Neuronal stem cell (in vitro differentiated cells): ENCODE measurements at regions not wholly inside any gene's neighbourhood (a gene's known extent, or its start where the extent isn't known, plus 50 kb on each side); places are given as distances from the start of the nearest gene placed in this dataset.

ENCODE experiments used
- DNase-seq: peaks from one replicate; pipeline ENCODE4 v3.0.0-alpha.2; 2013; ENCODE audit warnings: low spot score
- H2AFZ ChIP-seq: one replicate; pipeline ENCODE4 v1.6.1; 2013; ENCODE audit warnings: mild to moderate bottlenecking, low read length, inconsistent platforms
- H2AK5ac ChIP-seq: 2 replicates; pipeline ENCODE4 v1.6.1; 2013; ENCODE audit warnings: low read depth, mild to moderate bottlenecking, inconsistent platforms, low read length, moderate library complexity, mixed read lengths
- H2BK120ac ChIP-seq: 2 replicates; pipeline ENCODE4 v1.6.1; 2013; ENCODE audit warnings: low read depth, mild to moderate bottlenecking, inconsistent platforms, low read length, moderate library complexity, mixed read lengths
- H2BK12ac ChIP-seq: one replicate; pipeline ENCODE4 v1.6.1; 2013; ENCODE audit warnings: low read length, inconsistent platforms
- H2BK15ac ChIP-seq: 2 replicates; pipeline ENCODE4 v1.6.1; 2013; ENCODE audit warnings: mild to moderate bottlenecking, low read length, inconsistent platforms, mixed read lengths
- H2BK5ac ChIP-seq: one replicate; pipeline ENCODE4 v1.6.1; 2013; ENCODE audit warnings: inconsistent platforms, mild to moderate bottlenecking, low read length, moderate library complexity
- H3K14ac ChIP-seq: one replicate; pipeline ENCODE4 v1.6.1; 2013; ENCODE audit warnings: low read length, inconsistent platforms
- H3K18ac ChIP-seq: 2 replicates; pipeline ENCODE4 v1.6.1; 2013; ENCODE audit warnings: low read length, inconsistent platforms
- H3K23ac ChIP-seq: 2 replicates; pipeline ENCODE4 v1.6.1; 2013; ENCODE audit warnings: low read depth, mild to moderate bottlenecking, mixed read lengths, low read length, inconsistent platforms; ENCODE audit not compliant: poor library complexity
- H3K27ac ChIP-seq: replicated peaks from 3 replicates; pipeline ENCODE4 v1.5.1; 2013; ENCODE audit warnings: low read length, inconsistent platforms
- H3K27me3 ChIP-seq, 3 experiments: 2 replicates each; pipeline ENCODE4 v1.6.1; 2013; ENCODE audit warnings: low read length in 3 of 3, mild to moderate bottlenecking in 2 of 3, inconsistent platforms in 1 of 3, low read depth in 1 of 3, mixed read lengths in 1 of 3, moderate library complexity in 1 of 3; ENCODE audit not compliant: control insufficient read depth in 3 of 3, insufficient read depth in 3 of 3
- H3K36me3 ChIP-seq, 2 donors: replicated peaks in 1 of 2; 2 replicates each; pipeline ENCODE4 v1.6.1; 2013; ENCODE audit warnings: low read length in 2 of 2; ENCODE audit not compliant: control insufficient read depth in 2 of 2, insufficient read depth in 2 of 2
- H3K4ac ChIP-seq: 2 replicates; pipeline ENCODE4 v1.6.1; 2013; ENCODE audit warnings: inconsistent platforms, mild to moderate bottlenecking, low read length, moderate library complexity
- H3K4me1 ChIP-seq, 2 donors: 1 replicate in 1 of 2; 2 replicates in 1 of 2; pipeline ENCODE4 v1.6.1; 2013; ENCODE audit warnings: low read length in 2 of 2, low read depth in 1 of 2; ENCODE audit not compliant: control insufficient read depth in 2 of 2, insufficient read depth in 1 of 2
- H3K4me2 ChIP-seq: one replicate; pipeline ENCODE4 v1.6.1; 2013; ENCODE audit warnings: mild to moderate bottlenecking, low read length, inconsistent platforms; ENCODE audit not compliant: insufficient read depth, poor library complexity, severe bottlenecking
- H3K4me3 ChIP-seq, 2 donors: 2 replicates each; pipeline ENCODE4 v1.5.1; 2013; ENCODE audit warnings: low read length in 2 of 2, mild to moderate bottlenecking in 2 of 2, inconsistent platforms in 1 of 2, moderate library complexity in 1 of 2
- H3K79me1 ChIP-seq: one replicate; pipeline ENCODE4 v1.6.1; 2013; ENCODE audit warnings: low read depth, mild to moderate bottlenecking, inconsistent platforms, low read length, moderate library complexity
- H3K9ac ChIP-seq: one replicate; pipeline ENCODE4 v1.6.1; 2013; ENCODE audit warnings: mild to moderate bottlenecking, low read depth, low read length, inconsistent platforms; ENCODE audit not compliant: poor library complexity
- H3K9me3 ChIP-seq, 2 donors: replicated peaks in 1 of 2; 2 replicates each; pipeline versions ENCODE3 to v1.6.1; 2013; ENCODE audit warnings: low read length in 2 of 2, mild to moderate bottlenecking in 2 of 2, inconsistent platforms in 1 of 2, low read depth in 1 of 2, mixed read lengths in 1 of 2, moderate library complexity in 1 of 2; ENCODE audit not compliant: control insufficient read depth in 2 of 2, insufficient read depth in 1 of 2
- H4K8ac ChIP-seq: one replicate; pipeline ENCODE4 v1.6.1; 2013; ENCODE audit warnings: low read depth, mild to moderate bottlenecking, inconsistent platforms, low read length, moderate library complexity
- H4K91ac ChIP-seq: one replicate; pipeline ENCODE4 v1.6.1; 2013; ENCODE audit warnings: low read length, low read depth, mild to moderate bottlenecking, inconsistent platforms; ENCODE audit not compliant: poor library complexity
- WGBS, 2 donors: extraction: QIAGEN DNeasy Blood & Tissue Kit; methylation state at CpG; one replicate each; pipeline ENCODE4 v1.1.7; 2013; ENCODE audit warnings: missing lambda C conversion rate in 2 of 2, mixed read lengths in 1 of 2; ENCODE audit not compliant: insufficient read length in 2 of 2, insufficient replicate concordance in 1 of 2; ENCODE audit errors: extremely low coverage in 2 of 2; 5-methylcytosine and 5-hydroxymethylcytosine counted together

- WGBS, 2 donors = no CpG with 5 or more reads among the region's 3 CpGs
- H3K79me1 ChIP-seq = no peaks in the 10 kb centered on the region
Measured at GRCh38 chr4:13903061-13903460, 275.5 kb upstream of the BOD1L1 start.

GRCh38 chr4:13903901-13904300 is 276.4 kb upstream of the BOD1L1 start:
- no peak overlapping the region for H3K4me2 ChIP-seq
- H2BK15ac ChIP-seq = no peak overlapping the region
- H3K14ac ChIP-seq = no peak overlapping the region
- H4K91ac ChIP-seq = no peak overlapping the region
- no peak overlapping the region for H3K4ac ChIP-seq
- H2BK5ac ChIP-seq = no peak overlapping the region
- peaks cover 5 to 6% of the 10 kb centered on the region in 2 donors for H3K4me1 ChIP-seq
- H3K27ac ChIP-seq = no peak overlapping the region
- no peak overlapping the region for H2BK120ac ChIP-seq
- H3K79me1 ChIP-seq = no peaks in the 10 kb centered on the region
- no peak overlapping the region for H3K4me3 ChIP-seq
- no peak overlapping the region for H2BK12ac ChIP-seq
- no peak for DNase-seq
- H3K23ac ChIP-seq = no peak overlapping the region
- H3K18ac ChIP-seq = no peak overlapping the region
- WGBS, 2 donors = no CpG with 5 or more reads among the region's 6 CpGs
- H3K27me3 ChIP-seq = no peaks in the 10 kb centered on the region
- no peak overlapping the region for H2AFZ ChIP-seq
- H3K9ac ChIP-seq = no peak overlapping the region
- no peaks in the 10 kb centered on the region for H3K36me3 ChIP-seq
- H2AK5ac ChIP-seq = no peak overlapping the region
- H3K9me3 ChIP-seq = no peaks in the 10 kb centered on the region
- H4K8ac ChIP-seq = no peak overlapping the region

More at GRCh38 chr4:13903061-13903460, 275.5 kb upstream of the BOD1L1 start:
- Histone ChIP-seq H3K14ac (no peak overlapping the region), H3K9ac (no peak overlapping the region), H3K27me3 (no peaks in the 10 kb centered on the region), H3K27ac (no peak overlapping the region), H3K4me1 (peaks cover 5 to 6% of the 10 kb centered on the region in 2 donors), H3K4me3 (no peak overlapping the region), H3K9me3 (no peaks in the 10 kb centered on the region), H4K91ac (no peak overlapping the region), H4K8ac (no peak overlapping the region), H2BK12ac (no peak overlapping the region), H2BK120ac (no peak overlapping the region), H3K4ac (no peak overlapping the region), H3K18ac (no peak overlapping the region), H2AFZ (no peak overlapping the region), H3K23ac (no peak overlapping the region), H2BK5ac (no peak overlapping the region), H3K4me2 (no peak overlapping the region), H2BK15ac (no peak overlapping the region), H3K36me3 (no peaks in the 10 kb centered on the region), H2AK5ac (no peak overlapping the region)
- DNase-seq = no peak

DNA sequence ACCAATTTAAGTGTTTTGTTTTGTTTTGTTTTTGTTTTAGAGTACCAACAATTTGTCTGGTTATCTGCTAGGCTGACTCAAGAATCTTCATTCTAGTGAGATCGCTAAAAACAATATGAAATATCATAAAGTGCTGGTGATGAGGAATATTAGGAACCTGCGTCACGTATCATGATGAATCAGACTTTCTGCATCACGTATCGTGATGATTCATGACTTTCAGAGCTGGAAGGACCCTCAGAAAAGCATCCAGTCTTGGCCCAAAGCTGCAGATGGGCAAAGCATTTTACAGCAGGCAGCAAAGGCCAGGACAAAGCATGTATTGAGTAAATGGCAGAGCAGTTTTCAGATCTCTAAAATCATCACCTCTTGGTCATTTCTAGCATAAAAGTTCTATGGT is 278.0 kb upstream of the BOD1L1 start:
- H2BK15ac ChIP-seq = no peak overlapping the region
- no peak overlapping the region for H3K14ac ChIP-seq
- no peak overlapping the region for H3K23ac ChIP-seq
- no peak for DNase-seq
- no peak overlapping the region for H2BK12ac ChIP-seq
- H3K4me1 ChIP-seq = peaks cover 2 to 6% of the 10 kb centered on the region in 2 donors
- WGBS, 2 donors = no CpG with 5 or more reads among the region's 5 CpGs
- no peak overlapping the region for H3K4ac ChIP-seq
- no peak overlapping the region for H3K9ac ChIP-seq
- no peak overlapping the region for H3K18ac ChIP-seq
- H3K27me3 ChIP-seq = no peaks in the 10 kb centered on the region
- no peaks in the 10 kb centered on the region for H3K79me1 ChIP-seq
- no peak overlapping the region for H3K4me2 ChIP-seq
- no peak overlapping the region for H2BK5ac ChIP-seq
- no peak overlapping the region for H2AFZ ChIP-seq
- no peaks in the 10 kb centered on the region for H3K36me3 ChIP-seq
- no peaks in the 10 kb centered on the region for H3K9me3 ChIP-seq
- no peak overlapping the region for H2BK120ac ChIP-seq
- no peak overlapping the region for H3K4me3 ChIP-seq
- H2AK5ac ChIP-seq = no peak overlapping the region
- no peak overlapping the region for H3K27ac ChIP-seq
- no peak overlapping the region for H4K8ac ChIP-seq
- no peak overlapping the region for H4K91ac ChIP-seq

DNA sequence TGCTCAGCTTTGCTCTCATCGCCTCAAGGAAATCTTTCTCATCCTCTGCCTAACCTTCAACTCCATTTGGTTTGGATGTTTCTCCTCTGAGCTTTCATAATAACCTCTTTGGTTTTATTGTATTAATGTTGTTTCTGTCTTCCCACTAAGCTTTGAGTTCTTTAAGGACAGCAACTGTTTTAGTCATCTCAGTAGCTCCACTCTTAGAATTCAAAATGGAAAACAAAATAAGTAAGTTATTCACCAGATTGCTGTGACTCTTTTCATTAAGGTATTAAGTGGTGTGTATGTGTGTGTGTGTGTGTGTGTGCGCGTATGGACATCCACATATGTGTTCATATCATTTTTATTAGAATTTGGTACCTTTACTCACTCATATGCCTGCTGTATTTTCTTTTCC is 279.2 kb upstream of the BOD1L1 start:
- no peak overlapping the region for H4K91ac ChIP-seq
- H2BK15ac ChIP-seq = no peak overlapping the region
- H3K27ac ChIP-seq = no peak overlapping the region
- no peaks in the 10 kb centered on the region for H3K27me3 ChIP-seq
- no peak overlapping the region for H2BK5ac ChIP-seq
- no peak overlapping the region for H3K9ac ChIP-seq
- H4K8ac ChIP-seq = no peak overlapping the region
- H3K4me3 ChIP-seq = no peak overlapping the region
- peaks cover 2 to 6% of the 10 kb centered on the region in 2 donors for H3K4me1 ChIP-seq
- no peak overlapping the region for H2BK120ac ChIP-seq
- H3K4ac ChIP-seq = no peak overlapping the region
- H3K4me2 ChIP-seq = no peak overlapping the region
- H2BK12ac ChIP-seq = no peak overlapping the region
- H3K79me1 ChIP-seq = no peaks in the 10 kb centered on the region
- no peak overlapping the region for H3K23ac ChIP-seq
- no peak overlapping the region for H3K14ac ChIP-seq
- no peak overlapping the region for H2AFZ ChIP-seq
- no CpG with 5 or more reads among the region's 3 CpGs for WGBS, 2 donors
- H3K18ac ChIP-seq = no peak overlapping the region
- H3K36me3 ChIP-seq = no peaks in the 10 kb centered on the region
- DNase-seq = no peak
- H3K9me3 ChIP-seq = no peaks in the 10 kb centered on the region
- no peak overlapping the region for H2AK5ac ChIP-seq
